GM18951 (cell line): ENCODE measurements at regions not wholly inside any gene's neighbourhood (a gene's known extent, or its start where the extent isn't known, plus 50 kb on each side); places are given as distances from the start of the nearest gene placed in this dataset.
"Not testable (repeated sequence)": the region's sequence is repeated elsewhere in the genome, so short reads cannot be mapped to it uniquely, and the experiment has no call there.

Source experiments
- POLR2A ChIP-seq: IDR thresholded peaks from 4 replicates; pipeline ENCODE4 v1.6.1; 2011; ENCODE audit warnings: mild to moderate bottlenecking; ENCODE audit not compliant: insufficient read length, insufficient read depth; ENCODE audit errors: extremely low read depth
- in situ Hi-C: fragments of 300-500 bp; cut with MboI; formaldehyde crosslinking; loops from one replicate; pipeline ENCODE4 v1.12.0; 2022; ENCODE audit warnings: low sequenced_read_pairs, mixed read lengths, inconsistent platforms; ENCODE audit not compliant: unreplicated experiment

DNA sequence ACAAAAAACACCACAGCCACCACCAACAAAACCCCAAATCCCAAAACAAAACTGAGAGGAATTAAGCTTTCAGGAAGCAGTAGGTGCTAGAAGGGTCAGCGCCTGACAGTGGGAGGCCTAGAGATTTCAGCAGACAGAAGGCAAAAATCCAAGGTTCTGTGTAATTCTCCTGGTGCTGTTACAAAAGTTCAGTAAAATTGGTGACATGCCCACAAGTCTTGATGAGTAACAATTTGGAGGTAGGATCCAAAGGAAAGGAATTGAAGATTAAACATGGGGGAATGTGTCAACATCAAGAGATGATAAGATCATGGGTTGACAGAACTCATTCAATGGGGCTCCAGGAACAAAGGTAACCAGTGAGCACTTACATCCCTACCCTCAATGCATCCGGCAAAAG lies 653.8 kb upstream of the CPEB2 start:
- in situ Hi-C loops: no loop called here
- TF ChIP-seq POLR2A: no peak

DNA sequence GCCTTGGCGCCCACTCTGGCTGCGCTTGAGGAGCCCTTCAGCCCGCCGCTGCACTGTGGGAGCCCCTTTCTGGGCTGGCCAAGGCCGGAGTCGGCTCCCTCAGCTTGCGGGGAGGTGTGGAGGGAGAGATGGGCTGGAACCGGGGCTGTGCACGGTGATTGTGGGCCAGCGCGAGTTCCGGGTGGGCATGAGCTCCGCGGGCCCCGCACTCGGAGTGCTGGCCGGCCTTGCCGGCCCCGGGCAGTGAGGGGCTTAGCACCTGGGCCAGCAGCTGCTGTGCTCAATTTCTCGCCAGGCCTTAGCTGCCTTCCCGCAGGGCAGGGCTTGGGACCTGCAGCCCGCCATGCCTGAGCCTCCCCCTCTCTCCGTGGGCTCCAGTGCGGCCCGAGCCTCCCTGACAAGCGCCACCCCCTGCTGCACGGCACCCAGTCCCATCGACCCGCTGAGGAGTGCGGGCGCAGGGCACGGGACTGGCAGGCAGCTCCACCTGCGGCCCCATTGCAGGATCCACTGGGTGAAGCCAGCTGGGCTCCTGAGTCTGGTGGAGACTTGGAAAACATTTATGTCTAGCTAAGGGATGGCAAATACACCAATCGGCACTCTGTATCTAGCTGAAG lies 643.6 kb upstream of the CPEB2 start:
- in situ Hi-C loops: not testable (repeated sequence)

DNA sequence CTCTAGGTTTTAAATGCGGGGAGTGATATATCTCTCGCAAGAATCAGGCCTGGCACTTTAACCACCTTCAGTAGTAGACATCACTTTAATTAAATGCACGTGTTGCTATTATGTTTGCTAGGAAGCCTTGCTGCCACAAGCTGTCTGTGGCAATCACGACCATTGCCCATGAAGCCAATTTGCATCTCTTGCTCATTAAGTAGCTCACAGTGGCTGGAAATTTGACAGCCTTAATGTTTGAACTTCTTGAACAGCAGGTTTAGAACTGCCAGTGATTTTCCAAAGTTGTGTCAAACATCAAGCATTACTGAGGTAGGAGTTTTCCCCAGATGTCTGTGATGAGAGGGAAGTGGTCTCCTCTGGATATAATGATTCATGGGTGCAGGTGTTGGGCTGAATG lies 642.3 kb upstream of the CPEB2 start:
- TF ChIP-seq POLR2A: no peak
- in situ Hi-C loops: no loop called here

DNA sequence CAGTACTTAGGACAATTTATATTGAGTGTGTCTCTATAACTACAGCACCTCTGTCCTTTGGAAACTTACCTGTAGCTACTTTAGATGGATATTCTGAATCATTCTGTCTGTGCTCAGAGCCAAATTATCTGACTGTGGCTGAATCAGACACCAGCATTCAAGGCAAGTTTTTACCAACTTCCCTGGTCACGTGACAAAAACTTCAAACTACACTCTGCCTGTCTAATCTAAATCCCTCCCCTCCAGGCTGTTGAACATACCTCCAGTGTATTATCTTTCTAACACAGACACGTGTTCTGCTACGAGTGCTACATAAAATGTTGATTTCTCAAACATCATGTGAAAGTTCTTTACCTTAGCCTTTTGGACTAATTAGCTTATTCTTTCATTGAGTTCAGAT lies 641.2 kb upstream of the CPEB2 start:
- in situ Hi-C loops: no loop called here
- TF ChIP-seq POLR2A: no peak

DNA sequence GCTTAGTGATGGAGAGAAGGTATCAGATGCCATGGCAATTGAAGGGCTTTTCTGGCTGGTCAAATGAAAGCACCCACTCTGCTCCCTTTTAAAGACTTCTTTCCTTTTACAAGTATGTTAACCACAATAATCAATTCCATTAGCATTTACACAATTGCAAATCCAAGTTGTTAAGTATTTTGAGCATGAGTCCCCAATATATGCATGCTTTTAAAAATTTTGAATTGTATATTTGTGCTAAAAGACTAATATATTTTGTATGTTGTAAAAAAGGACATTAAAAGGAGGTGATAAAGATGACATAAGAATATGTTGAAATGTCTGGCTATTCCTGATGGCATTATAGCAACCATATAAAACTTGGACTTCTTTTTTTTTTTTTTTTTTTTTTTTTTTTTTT lies 639.9 kb upstream of the CPEB2 start:
- no peak for TF ChIP-seq POLR2A
- in situ Hi-C loops: no loop called here

DNA sequence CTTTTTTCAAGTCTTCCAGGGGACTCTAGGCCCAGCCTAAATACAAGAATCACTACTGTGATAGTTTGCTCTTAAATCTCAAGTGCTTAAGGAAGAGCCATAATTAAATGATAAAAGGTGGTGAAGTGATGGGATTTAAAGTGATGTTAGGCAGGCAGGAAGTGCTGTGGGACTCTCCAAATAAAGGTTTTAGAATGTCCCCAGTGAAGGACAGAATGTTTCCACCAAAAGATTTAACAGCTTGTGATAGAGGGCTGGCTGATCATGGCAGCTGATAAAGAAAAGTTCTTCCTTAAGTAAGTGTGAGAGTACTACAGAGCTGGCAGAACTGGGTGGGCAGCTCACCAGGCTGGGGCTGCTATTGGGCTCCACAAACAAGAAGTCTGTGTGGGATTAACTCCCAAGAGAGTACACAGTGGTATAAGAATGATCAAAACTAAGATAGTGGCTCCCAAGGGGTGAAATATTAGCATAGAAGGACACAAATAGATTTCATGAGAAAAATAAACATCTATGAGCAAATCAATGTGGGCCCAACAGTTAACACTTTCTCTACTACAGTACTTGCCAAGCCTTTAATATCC lies 637.2 kb upstream of the CPEB2 start:
- in situ Hi-C loops: no loop called here
- TF ChIP-seq POLR2A: no peak

DNA sequence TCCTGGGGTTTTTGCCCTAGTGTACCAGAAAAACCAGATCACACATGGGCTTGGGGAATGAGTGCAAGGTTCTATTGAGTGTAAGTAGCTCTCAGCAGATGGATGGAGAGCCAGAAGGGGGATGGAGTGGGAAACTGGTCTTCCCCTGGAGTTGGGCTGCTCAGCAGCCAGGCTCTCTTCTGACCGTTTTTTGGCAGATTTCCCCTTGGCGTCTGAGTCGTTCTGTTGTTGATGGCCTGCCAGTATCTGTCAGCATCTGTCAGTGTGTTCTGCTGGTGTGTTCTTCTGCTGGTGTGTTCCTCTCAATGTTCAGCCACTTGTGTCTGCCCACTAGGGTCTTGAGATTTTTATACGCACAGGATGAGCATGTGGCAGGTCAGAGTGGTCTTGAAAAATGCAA lies 633.9 kb upstream of the CPEB2 start:
- in situ Hi-C loops: no loop called here
- TF ChIP-seq POLR2A: no peak

DNA sequence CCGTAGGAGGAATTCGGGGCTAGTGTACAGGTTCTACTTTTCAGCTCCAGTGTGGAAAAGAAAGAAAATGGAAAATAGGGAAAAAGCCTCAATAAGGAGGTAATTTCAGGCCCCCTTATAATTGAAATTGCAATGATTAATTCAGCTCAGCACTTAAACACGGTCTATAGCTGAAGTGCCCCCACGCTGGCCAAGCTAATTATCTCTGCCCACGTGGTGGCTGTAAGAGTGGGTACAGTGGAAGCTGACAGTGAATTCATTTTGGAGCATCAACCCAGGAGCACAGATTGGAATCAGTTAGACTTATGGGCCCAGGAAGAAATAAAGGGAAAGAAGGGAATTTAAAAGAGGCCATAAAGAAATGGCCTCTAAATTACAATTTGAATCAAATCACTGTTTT lies 631.1 kb upstream of the CPEB2 start:
- in situ Hi-C loops: no loop called here
- no peak for TF ChIP-seq POLR2A

DNA sequence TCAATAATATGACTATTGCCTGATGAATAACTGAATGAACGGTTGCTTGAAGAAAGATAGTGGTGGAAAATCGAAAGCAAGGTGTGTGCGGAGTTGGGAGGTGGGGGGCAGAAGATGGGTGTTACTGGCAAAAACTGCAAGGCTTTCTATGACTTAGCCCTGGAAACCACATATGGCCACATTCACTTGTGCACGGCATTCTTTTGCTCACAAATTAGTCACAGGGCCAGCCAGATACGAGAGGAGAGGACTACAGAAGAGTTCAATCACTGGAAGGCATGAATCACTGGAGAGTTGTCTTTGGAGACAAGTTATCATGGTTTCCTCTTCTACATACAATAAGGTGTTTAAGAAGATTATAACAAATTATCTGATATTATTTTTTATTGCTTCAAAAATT lies 626.5 kb upstream of the CPEB2 start:
- TF ChIP-seq POLR2A: no peak
- in situ Hi-C loops: no loop called here

DNA sequence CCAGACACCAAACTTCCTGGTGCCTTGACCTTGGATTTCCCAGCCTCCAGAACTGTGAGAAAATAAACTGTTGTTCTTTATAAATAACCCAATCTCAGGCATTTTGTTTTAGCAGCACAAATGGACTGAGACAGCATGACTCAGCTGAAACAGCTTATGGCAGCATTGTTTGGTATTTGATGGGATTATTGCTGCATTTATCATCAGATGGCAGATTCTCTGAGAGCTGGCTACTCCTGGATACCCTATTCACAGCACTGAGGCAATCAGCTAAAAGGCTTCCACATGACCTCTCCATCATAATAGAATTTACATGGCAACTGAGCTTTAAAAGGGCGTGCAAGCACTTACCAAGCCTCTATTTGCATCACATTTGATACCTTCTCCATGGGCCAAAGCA lies 623.1 kb upstream of the CPEB2 start:
- no peak for TF ChIP-seq POLR2A
- in situ Hi-C loops: no loop called here

DNA sequence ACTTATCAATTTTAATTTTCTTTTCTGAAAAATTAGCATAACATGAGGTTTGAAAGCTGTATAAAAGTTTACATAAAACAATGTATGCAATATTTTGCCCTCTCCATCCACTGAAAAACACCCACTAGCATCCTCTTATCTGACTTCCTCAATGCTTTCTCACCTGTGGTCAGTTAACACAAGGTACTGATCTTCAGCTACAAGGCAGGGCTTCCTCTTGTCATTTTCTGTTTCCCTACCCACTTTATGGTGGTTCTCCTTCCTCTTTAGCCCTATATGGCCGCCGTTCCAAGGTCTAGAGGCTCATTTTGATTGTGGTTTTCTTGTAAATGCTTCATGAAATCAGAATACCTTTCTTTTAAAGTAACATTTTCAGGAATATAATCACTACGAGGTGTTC lies 618.6 kb upstream of the CPEB2 start:
- no peak for TF ChIP-seq POLR2A
- in situ Hi-C loops: no loop called here

DNA sequence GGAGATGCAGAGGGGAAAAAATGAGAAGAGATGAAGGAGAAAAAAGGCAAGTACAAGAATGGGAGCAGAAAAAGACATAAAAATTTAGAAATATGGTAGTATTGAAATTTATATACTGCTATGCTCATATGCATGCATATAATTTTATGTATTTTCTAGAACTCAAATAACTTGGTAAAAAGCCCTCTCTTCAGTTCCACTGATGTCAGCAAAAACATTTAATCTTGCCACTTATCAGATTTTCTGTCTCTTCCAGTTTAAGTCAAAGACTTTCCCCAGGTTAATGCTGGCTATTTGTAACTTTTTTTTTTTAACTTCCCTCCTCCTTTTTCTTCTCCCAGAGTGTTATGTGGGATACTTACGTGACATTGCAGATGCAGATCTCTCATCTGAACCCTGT lies 617.5 kb upstream of the CPEB2 start:
- TF ChIP-seq POLR2A: no peak
- in situ Hi-C loops: no loop called here

DNA sequence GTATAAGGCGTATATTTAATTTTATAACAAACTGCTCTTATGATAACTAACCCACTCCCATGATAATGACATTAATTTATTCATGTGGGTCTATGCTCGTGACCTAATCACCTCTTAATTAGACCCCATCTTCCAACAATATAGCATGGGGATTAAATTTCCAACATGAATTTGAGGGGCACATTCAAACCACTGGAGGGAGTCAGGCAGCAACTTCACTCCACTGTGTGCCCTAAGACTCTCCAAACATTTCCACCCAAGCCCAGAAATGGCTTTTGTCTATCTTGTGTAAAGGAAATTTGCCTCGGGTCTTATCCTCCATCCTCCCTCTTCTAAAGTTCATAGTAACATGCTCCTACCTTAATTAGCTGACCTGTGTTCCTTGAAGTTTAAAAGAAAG lies 616.1 kb upstream of the CPEB2 start:
- no peak for TF ChIP-seq POLR2A
- in situ Hi-C loops: no loop called here

DNA sequence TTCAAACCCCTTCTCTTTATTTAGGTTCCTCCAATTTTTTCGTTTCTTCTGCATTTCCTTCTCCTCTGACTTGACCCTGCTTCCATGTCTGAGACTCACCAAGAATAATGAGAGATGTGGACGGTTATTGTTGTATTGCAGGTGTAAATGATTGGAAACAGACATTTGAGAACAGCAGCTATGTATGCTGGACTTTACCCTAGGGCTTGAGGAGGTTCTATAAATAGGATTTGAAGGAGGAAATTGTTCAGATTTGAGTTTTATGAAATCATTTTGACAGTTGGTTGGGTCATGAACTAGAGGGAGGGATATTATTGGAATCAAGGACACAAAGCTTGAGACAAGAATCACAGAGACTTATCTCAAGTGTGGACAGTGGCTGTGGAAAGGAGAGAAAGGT lies 614.6 kb upstream of the CPEB2 start:
- TF ChIP-seq POLR2A: no peak
- in situ Hi-C loops: no loop called here

DNA sequence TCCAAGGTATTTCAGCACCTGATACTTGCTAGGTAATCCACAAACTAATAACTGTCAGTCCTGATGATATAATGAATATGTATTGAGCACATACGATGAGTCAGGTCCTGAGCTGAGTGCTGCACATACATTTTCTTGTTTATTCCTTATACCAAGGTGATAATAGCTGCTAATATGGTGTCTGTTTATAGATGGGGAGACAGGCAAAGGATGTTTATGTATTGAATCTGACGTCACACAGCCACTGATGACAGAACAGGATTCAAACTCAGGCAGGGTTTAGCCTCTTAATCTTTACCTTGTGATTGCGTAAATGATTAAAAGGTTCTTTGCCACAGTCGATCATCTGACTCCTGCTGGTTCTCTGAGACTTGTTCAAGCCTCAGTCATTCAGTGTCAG lies 609.9 kb upstream of the CPEB2 start:
- TF ChIP-seq POLR2A: no peak
- in situ Hi-C loops: no loop called here

DNA sequence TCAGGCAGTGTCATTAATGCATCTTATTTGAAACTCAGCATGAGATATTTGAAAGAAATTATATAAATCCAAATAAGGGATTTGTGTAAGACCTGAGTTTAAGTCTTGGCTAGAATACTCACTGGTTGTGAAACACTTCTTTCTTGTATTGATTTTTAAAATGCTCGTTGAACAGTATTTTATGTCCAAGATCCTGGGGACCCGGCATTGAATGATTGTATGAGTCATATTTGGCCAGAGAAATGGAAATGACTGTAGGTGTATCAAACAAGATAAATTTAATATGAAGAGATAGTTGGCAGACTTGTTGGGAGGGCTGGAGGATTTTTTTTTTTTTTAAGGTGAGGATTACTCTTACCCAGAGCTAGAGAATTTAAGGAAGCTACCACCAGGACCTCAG lies 606.1 kb upstream of the CPEB2 start:
- in situ Hi-C loops: no loop called here
- no peak for TF ChIP-seq POLR2A
